ENCODE measurements at regions not wholly inside any gene's neighbourhood (a gene's known extent, or its start where the extent isn't known, plus 50 kb on each side); places are given as distances from the start of the nearest gene placed in this dataset.

DNA sequence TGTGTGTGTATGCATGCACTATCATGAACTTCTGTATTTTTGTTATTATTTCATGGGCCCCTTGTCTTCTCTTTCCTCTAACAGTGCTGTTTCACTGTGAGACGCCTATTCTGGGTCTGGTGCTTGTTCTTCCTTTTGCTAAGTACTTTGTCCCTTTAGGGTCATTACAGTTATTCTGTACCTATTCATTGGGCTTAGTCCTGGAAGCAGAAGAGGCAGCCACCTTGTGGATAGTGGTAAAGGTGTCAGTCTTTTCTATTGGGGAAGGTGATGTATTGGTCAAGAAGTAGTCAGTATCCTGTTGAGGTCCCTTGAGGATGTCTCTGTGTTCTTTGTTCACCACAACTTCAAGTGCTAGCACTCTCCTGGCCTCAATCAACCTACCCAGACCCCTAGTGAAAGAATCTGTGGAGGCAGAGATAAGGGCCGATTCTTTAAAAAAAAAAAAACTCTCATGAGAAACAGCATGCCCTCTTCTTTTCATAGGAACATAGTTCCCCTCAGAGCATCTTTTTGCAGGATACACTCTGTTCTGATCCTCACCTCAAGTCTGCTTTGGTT, 593.8 kb downstream of the SPRY1 start:
- H3F3A ChIP-seq (ENCODE audit: insufficient read depth, low read length), result no peaks in the 10 kb centered on the region
- no peak overlapping the region for H2AFZ ChIP-seq (ENCODE audit: low read length)
- no peak overlapping the region for H3K27ac ChIP-seq (ENCODE audit: low read length)
- H3K4me2 ChIP-seq (ENCODE audit: low read depth, low read length), result no peak overlapping the region
- no peak overlapping the region for H3K9ac ChIP-seq (ENCODE audit: low read length)
- TF ChIP-seq EZH2phosphoT487 (IDR thresholded peaks at IDR 0.05; ENCODE audit: low read length) (no peak), EZH2 (optimal IDR thresholded peaks at IDR 0.05; ENCODE audit: low read depth, low read length) (no peak)
- TF ChIP-seq, protein P1, sequence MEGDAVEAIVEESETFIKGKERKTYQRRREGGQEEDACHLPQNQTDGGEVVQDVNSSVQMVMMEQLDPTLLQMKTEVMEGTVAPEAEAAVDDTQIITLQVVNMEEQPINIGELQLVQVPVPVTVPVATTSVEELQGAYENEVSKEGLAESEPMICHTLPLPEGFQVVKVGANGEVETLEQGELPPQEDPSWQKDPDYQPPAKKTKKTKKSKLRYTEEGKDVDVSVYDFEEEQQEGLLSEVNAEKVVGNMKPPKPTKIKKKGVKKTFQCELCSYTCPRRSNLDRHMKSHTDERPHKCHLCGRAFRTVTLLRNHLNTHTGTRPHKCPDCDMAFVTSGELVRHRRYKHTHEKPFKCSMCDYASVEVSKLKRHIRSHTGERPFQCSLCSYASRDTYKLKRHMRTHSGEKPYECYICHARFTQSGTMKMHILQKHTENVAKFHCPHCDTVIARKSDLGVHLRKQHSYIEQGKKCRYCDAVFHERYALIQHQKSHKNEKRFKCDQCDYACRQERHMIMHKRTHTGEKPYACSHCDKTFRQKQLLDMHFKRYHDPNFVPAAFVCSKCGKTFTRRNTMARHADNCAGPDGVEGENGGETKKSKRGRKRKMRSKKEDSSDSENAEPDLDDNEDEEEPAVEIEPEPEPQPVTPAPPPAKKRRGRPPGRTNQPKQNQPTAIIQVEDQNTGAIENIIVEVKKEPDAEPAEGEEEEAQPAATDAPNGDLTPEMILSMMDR (IDR thresholded peaks at IDR 0.05; ENCODE audit: low read length), result no peak
- no peak overlapping the region for H3K4me3 ChIP-seq (ENCODE audit: low read length)
- H3K27me3 ChIP-seq (replicated peaks; ENCODE audit: insufficient read depth, low read length), result no peaks in the 10 kb centered on the region
- H3K79me2 ChIP-seq (ENCODE audit: low read length), result no peaks in the 10 kb centered on the region
- no peaks in the 10 kb centered on the region for H3K36me3 ChIP-seq (replicated peaks; ENCODE audit: insufficient read depth, low read length)
- H3K9me2 ChIP-seq (replicated peaks; ENCODE audit: insufficient read depth, low read length), result no peaks in the 10 kb centered on the region
- no peaks in the 10 kb centered on the region; the same call in 1 of the 2 replicates for H3K4me1 ChIP-seq (ENCODE audit: low read length)
- H4K20me1 ChIP-seq (ENCODE audit: insufficient read depth, low read length), result no peaks in the 10 kb centered on the region
- no peak for DNase-seq
- no peaks in the 10 kb centered on the region for H3K9me3 ChIP-seq (replicated peaks; ENCODE audit: insufficient read depth, low read length)

DNA sequence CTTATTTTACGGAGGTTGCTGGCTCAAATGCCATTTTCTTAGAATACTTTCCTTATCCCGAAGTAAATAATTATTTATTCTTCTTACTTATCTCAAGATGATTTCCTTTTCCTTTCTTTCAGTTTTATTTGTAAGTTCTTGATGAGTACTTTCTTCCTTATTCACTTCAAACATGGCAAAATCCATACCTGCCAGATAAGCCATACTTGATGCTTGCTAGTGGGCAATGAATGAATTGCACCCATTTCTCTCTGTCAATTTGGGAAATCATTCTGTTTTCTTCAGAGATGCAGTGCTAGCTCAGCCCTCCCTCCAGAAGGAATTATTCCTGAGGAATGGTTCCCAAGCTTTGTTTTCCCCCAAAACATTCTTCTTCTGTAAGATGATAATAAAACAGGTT, 598.3 kb downstream of the SPRY1 start:
- H3K79me2 ChIP-seq (ENCODE audit: low read length), result no peaks in the 10 kb centered on the region
- TF ChIP-seq EZH2phosphoT487 (IDR thresholded peaks at IDR 0.05; ENCODE audit: low read length) (no peak), EZH2 (optimal IDR thresholded peaks at IDR 0.05; ENCODE audit: low read depth, low read length) (no peak)
- TF ChIP-seq, protein P1 (IDR thresholded peaks at IDR 0.05; ENCODE audit: low read length), result peak; percentile 20
- H3K9me3 ChIP-seq (replicated peaks; ENCODE audit: insufficient read depth, low read length), result no peaks in the 10 kb centered on the region
- H3K9me2 ChIP-seq (replicated peaks; ENCODE audit: insufficient read depth, low read length), result no peaks in the 10 kb centered on the region
- no peaks in the 10 kb centered on the region for H3F3A ChIP-seq (ENCODE audit: insufficient read depth, low read length)
- H3K4me3 ChIP-seq (ENCODE audit: low read length), result no peak overlapping the region
- no peaks in the 10 kb centered on the region for H3K27me3 ChIP-seq (replicated peaks; ENCODE audit: insufficient read depth, low read length)
- H3K4me1 ChIP-seq (ENCODE audit: low read length), result no peaks in the 10 kb centered on the region
- H3K9ac ChIP-seq (ENCODE audit: low read length), result no peak overlapping the region
- H2AFZ ChIP-seq (ENCODE audit: low read length), result no peak overlapping the region
- no peaks in the 10 kb centered on the region for H4K20me1 ChIP-seq (ENCODE audit: insufficient read depth, low read length)
- H3K27ac ChIP-seq (ENCODE audit: low read length), result no peak overlapping the region
- no peak for DNase-seq
- no peaks in the 10 kb centered on the region for H3K36me3 ChIP-seq (replicated peaks; ENCODE audit: insufficient read depth, low read length)
- H3K4me2 ChIP-seq (ENCODE audit: low read depth, low read length), result no peak overlapping the region

DNA sequence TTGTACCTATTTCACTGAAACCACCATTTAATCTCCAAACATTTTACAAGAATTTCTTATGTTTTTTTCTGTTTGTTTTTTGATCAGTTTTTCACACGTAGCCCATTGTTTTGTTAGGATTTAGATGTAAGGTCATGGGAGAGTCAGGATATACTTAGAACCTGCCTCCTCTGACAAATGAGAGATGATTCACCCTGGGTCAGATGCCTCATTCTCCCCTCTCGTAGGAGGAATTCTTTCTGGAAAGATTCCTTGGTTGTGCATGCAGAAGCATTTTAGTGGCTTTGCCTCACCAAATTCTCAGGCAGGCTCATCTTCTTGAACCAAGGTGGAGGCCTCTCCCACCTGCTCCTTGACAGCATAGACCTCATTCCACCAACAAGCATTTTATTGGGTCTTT, 599.3 kb downstream of the SPRY1 start:
- H3K9ac ChIP-seq (ENCODE audit: low read length), result no peak overlapping the region
- no peaks in the 10 kb centered on the region for H3K36me3 ChIP-seq (replicated peaks; ENCODE audit: insufficient read depth, low read length)
- no peaks in the 10 kb centered on the region for H3K4me1 ChIP-seq (ENCODE audit: low read length)

More for the DNA sequence above, 599.3 kb downstream of the SPRY1 start:
- Histone ChIP-seq H3K79me2 (ENCODE audit: low read length) (no peaks in the 10 kb centered on the region), H3K9me3 (replicated peaks; ENCODE audit: insufficient read depth, low read length) (no peaks in the 10 kb centered on the region), H3F3A (ENCODE audit: insufficient read depth, low read length) (no peaks in the 10 kb centered on the region), H3K4me3 (ENCODE audit: low read length) (no peak overlapping the region), H3K27ac (ENCODE audit: low read length) (no peak overlapping the region), H4K20me1 (ENCODE audit: insufficient read depth, low read length) (no peaks in the 10 kb centered on the region), H3K27me3 (replicated peaks; ENCODE audit: insufficient read depth, low read length) (no peaks in the 10 kb centered on the region), H3K4me2 (ENCODE audit: low read depth, low read length) (no peak overlapping the region), H2AFZ (ENCODE audit: low read length) (no peak overlapping the region), H3K9me2 (replicated peaks; ENCODE audit: insufficient read depth, low read length) (no peaks in the 10 kb centered on the region)
- DNase-seq, result no peak
- no peak for TF ChIP-seq EZH2 (optimal IDR thresholded peaks at IDR 0.05; ENCODE audit: low read depth, low read length)
- TF ChIP-seq, protein P1 (IDR thresholded peaks at IDR 0.05; ENCODE audit: low read length), result no peak

All from MM.1S (cell line).